ENCODE measurements at regions not wholly inside any gene's neighbourhood (a gene's known extent, or its start where the extent isn't known, plus 50 kb on each side); places are given as distances from the start of the nearest gene placed in this dataset.

DNA sequence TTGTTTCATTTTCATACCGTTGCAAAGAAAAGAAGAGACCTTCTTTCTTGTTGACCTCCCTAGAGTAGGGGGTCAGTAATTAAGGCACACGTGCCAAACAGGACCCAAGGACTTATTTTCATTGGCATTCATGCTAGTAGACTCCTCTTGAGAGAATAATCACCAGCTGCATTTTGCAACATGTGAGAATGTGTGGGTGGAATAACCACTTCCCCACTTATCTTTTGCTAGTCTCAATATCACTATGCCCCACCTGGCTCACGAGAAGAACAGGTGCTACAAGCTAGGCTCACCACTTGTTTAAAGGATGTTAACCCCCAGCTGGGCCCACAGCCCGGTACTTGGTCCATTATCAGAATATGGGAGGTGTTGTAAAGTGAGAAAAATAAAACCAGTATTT, 460.7 kb upstream of the MEF2C start:
- TF ChIP-seq, protein P1, sequence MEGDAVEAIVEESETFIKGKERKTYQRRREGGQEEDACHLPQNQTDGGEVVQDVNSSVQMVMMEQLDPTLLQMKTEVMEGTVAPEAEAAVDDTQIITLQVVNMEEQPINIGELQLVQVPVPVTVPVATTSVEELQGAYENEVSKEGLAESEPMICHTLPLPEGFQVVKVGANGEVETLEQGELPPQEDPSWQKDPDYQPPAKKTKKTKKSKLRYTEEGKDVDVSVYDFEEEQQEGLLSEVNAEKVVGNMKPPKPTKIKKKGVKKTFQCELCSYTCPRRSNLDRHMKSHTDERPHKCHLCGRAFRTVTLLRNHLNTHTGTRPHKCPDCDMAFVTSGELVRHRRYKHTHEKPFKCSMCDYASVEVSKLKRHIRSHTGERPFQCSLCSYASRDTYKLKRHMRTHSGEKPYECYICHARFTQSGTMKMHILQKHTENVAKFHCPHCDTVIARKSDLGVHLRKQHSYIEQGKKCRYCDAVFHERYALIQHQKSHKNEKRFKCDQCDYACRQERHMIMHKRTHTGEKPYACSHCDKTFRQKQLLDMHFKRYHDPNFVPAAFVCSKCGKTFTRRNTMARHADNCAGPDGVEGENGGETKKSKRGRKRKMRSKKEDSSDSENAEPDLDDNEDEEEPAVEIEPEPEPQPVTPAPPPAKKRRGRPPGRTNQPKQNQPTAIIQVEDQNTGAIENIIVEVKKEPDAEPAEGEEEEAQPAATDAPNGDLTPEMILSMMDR (IDR thresholded peaks at IDR 0.05; ENCODE audit: poor library complexity), result no peak
- TF ChIP-seq EZH2 (IDR thresholded peaks at IDR 0.05; ENCODE audit: borderline replicate concordance), result no peak
- TF ChIP-seq EZH2phosphoT487 (IDR thresholded peaks at IDR 0.05; ENCODE audit: low read depth, severe bottlenecking, unreplicated experiment), result no peak
